Adrenal gland (tissue), 9 donors: ENCODE measurements at regions not wholly inside any gene's neighbourhood (a gene's known extent, or its start where the extent isn't known, plus 50 kb on each side); places are given as distances from the start of the nearest gene placed in this dataset.

Source experiments
- DNase-seq, 7 donors: peaks; one replicate each; pipeline ENCODE4 v3.0.0-alpha.2; 2019 to 2020
- H3K27ac ChIP-seq, 5 donors: fragments of 200-600 bp; sonication (generic) in 4 of 5; 1 replicate in 3 of 5; 2 replicates in 2 of 5; pipeline versions ENCODE4 v1.5.1 to v1.8.0; 2016 to 2020; ENCODE audit warnings: mild to moderate bottlenecking in 1 of 5
- H3K27me3 ChIP-seq: fragments of 200-600 bp; 2 replicates; pipeline ENCODE4 v1.8.0; 2021
- H3K36me3 ChIP-seq, 2 donors: fragments of 200-600 bp; replicated peaks in 1 of 2; 1 replicate in 1 of 2; 2 replicates in 1 of 2; pipeline versions ENCODE4 v1.5.1 to v1.8.0; 2018 to 2022
- H3K4me1 ChIP-seq, 2 donors: fragments of 200-600 bp; replicated peaks in 1 of 2; 1 replicate in 1 of 2; 2 replicates in 1 of 2; pipeline versions ENCODE4 v1.5.1 to v1.8.0; 2018 to 2021
- H3K4me3 ChIP-seq, 4 donors: fragments of 200-600 bp; sonication (generic) in 3 of 4; one replicate each; pipeline ENCODE4 v1.5.1; 2016 to 2018
- H3K9me3 ChIP-seq, 3 donors: fragments of 200-600 bp; sonication (generic) in 1 of 3; replicated peaks in 1 of 3; 1 replicate in 2 of 3; 2 replicates in 1 of 3; pipeline versions ENCODE4 v1.5.1 to v1.8.0; 2016 to 2021
- CTCF ChIP-seq, 6 experiments: fragments of 450-650 bp in 4 of 6; fragments of 200-600 bp in 2 of 6; sonication (generic) in 1 of 6; IDR thresholded peaks; 1 replicate in 5 of 6; 2 replicates in 1 of 6; pipeline versions ENCODE4 v1.5.1 to v1.8.0; 2016 to 2021; ENCODE audit warnings: antibody characterized with exemption in 6 of 6, mild to moderate bottlenecking in 2 of 6, moderate library complexity in 1 of 6
- POLR2A ChIP-seq, 2 donors: fragments of 450-650 bp; IDR thresholded peaks; one replicate each; pipeline ENCODE4 v1.6.1; 2017; ENCODE audit warnings: antibody characterized with exemption in 2 of 2, mild to moderate bottlenecking in 2 of 2, moderate library complexity in 1 of 2
- WGBS, 4 donors: extraction: QIAGEN DNeasy Blood & Tissue Kit in 2 of 4; methylation state at CpG; one replicate each; pipeline versions ENCODE4 v1.1.5 to v1.1.7; 2013 to 2017; 5-methylcytosine and 5-hydroxymethylcytosine counted together
- intact Hi-C, 2 donors: fragments of 100-400 bp; cut with DNase I; formaldehyde crosslinking; loops; one replicate each; pipeline versions ENCODE4 v1.14.1 to v1.15.0; 2022 to 2023
- donor health status: healthy with polysubstance abuse.
- donor health status: Bipolar disorder and iron deficiency.
- donor health status: DM: yes; HTN: yes; CAD: no.
- donor health status: DM: no; HTN: no; CAD: no.
- donor health status: DM: no; HTN: no; CAD: no.

- no peak overlapping the region for H3K27ac ChIP-seq
- WGBS, 4 donors, result 58 to 71% (median 63%) methylated on average over 9 of the region's 9 CpGs
- peaks cover 0 to 7% (median 0%) of the 10 kb centered on the region in 3 donors for H3K9me3 ChIP-seq
- intact Hi-C loops, result no loop called here
- H3K27me3 ChIP-seq, result no peaks in the 10 kb centered on the region
- TF ChIP-seq CTCF (IDR thresholded peaks at IDR 0.05) (no peak), POLR2A (IDR thresholded peaks at IDR 0.05) (no peak)
- H3K36me3 ChIP-seq, result no peaks in the 10 kb centered on the region
- DNase-seq, result no peak
- H3K4me1 ChIP-seq, result no peaks in the 10 kb centered on the region
- no peak overlapping the region for H3K4me3 ChIP-seq
These were observed 126.9 kb downstream of the KIF2B start for GRCh38 chr17:53949473-53950090.

- no peak for DNase-seq
- TF ChIP-seq POLR2A (IDR thresholded peaks at IDR 0.05) (no peak), CTCF (IDR thresholded peaks at IDR 0.05) (no peak)
- peaks cover 0 to 7% (median 0%) of the 10 kb centered on the region in 3 donors for H3K9me3 ChIP-seq
- H3K27me3 ChIP-seq, result no peaks in the 10 kb centered on the region
- H3K4me3 ChIP-seq, result no peak overlapping the region
- H3K27ac ChIP-seq, result no peak overlapping the region
- intact Hi-C loops, result no loop called here
- H3K4me1 ChIP-seq, result no peaks in the 10 kb centered on the region
- H3K36me3 ChIP-seq, result no peaks in the 10 kb centered on the region
- WGBS, 4 donors, result 54 to 68% (median 62%) methylated on average over 5 of the region's 5 CpGs
These were observed 127.6 kb downstream of the KIF2B start for GRCh38 chr17:53950207-53950857.

- TF ChIP-seq CTCF (IDR thresholded peaks at IDR 0.05) (no peak), POLR2A (IDR thresholded peaks at IDR 0.05) (no peak)
- no peaks in the 10 kb centered on the region for H3K4me1 ChIP-seq
- DNase-seq, result no peak
- H3K4me3 ChIP-seq, result no peak overlapping the region
- intact Hi-C loops, result no loop called here
- no peak overlapping the region for H3K27ac ChIP-seq
- no peaks in the 10 kb centered on the region for H3K27me3 ChIP-seq
- H3K9me3 ChIP-seq, result peaks cover 0 to 7% (median 0%) of the 10 kb centered on the region in 3 donors
- H3K36me3 ChIP-seq, result no peaks in the 10 kb centered on the region
These were observed 128.1 kb downstream of the KIF2B start for GRCh38 chr17:53950858-53951250.

GRCh38 chr17:53971361-53971760 lies 148.6 kb downstream of the KIF2B start:
- H3K27me3 ChIP-seq, result no peaks in the 10 kb centered on the region
- H3K27ac ChIP-seq, result no peak overlapping the region
- no peak for DNase-seq
- no peaks in the 10 kb centered on the region for H3K9me3 ChIP-seq
- 15 to 45% (median 22%) methylated on average over 1 of the region's 1 CpG for WGBS, 4 donors
- no peaks in the 10 kb centered on the region for H3K4me1 ChIP-seq
- TF ChIP-seq CTCF (IDR thresholded peaks at IDR 0.05), result no peak
- no peak for TF ChIP-seq POLR2A (IDR thresholded peaks at IDR 0.05)
- no peak overlapping the region for H3K4me3 ChIP-seq
- intact Hi-C loops, result no loop called here
- no peaks in the 10 kb centered on the region for H3K36me3 ChIP-seq
